Esophagus muscularis mucosa (tissue), 3 donors: ENCODE measurements at regions not wholly inside any gene's neighbourhood (a gene's known extent, or its start where the extent isn't known, plus 50 kb on each side); places are given as distances from the start of the nearest gene placed in this dataset.

Source experiments
- CTCF ChIP-seq, 3 experiments: fragments of 200-600 bp in 2 of 3; fragments of 450-650 bp in 1 of 3; sonication (generic) in 2 of 3; IDR thresholded peaks; one replicate each; pipeline ENCODE4 v1.5.1; 2017 to 2019; ENCODE audit warnings: antibody characterized with exemption in 3 of 3, mild to moderate bottlenecking in 2 of 3, moderate library complexity in 1 of 3
- POLR2A ChIP-seq: fragments of 450-650 bp; IDR thresholded peaks from one replicate; pipeline ENCODE4 v1.6.1; 2017; ENCODE audit warnings: antibody characterized with exemption, moderate library complexity, mild to moderate bottlenecking, low read depth
- POLR2AphosphoS5 ChIP-seq, 2 donors: sonication (generic); formaldehyde crosslinking; IDR thresholded peaks; one replicate each; pipeline ENCODE4 v1.6.1; 2017; ENCODE audit warnings: antibody characterized with exemption in 2 of 2

GRCh38 chr5:9774472-9775079 is 144.4 kb upstream of the TAS2R1 start:
- TF ChIP-seq CTCF (IDR thresholded peaks at IDR 0.05): no peak
- TF ChIP-seq POLR2A: no peak
- no peak for TF ChIP-seq POLR2AphosphoS5 (IDR thresholded peaks at IDR 0.05)
